Smooth muscle cell (in vitro differentiated cells): ENCODE measurements at regions not wholly inside any gene's neighbourhood (a gene's known extent, or its start where the extent isn't known, plus 50 kb on each side); places are given as distances from the start of the nearest gene placed in this dataset.

Experiments used
- DNase-seq: peaks from one replicate; lab custom pipeline; 2025; ENCODE audit not compliant: unreplicated experiment; lab: John Stamatoyannopoulos, UW
- H2AFZ ChIP-seq: fragments of 200-600 bp; sonication (generic); 2 replicates; pipeline ENCODE4 v1.6.0; 2016; ENCODE audit warnings: antibody characterized with exemption, low read depth, mild to moderate bottlenecking
- H3F3A ChIP-seq: fragments of 200-600 bp; sonication (generic); 2 replicates; pipeline ENCODE4 v1.6.0; 2017; ENCODE audit warnings: antibody characterized with exemption, low read depth
- H3K27ac ChIP-seq: fragments of 200-600 bp; sonication (generic); 2 replicates; pipeline ENCODE4 v1.5.1; 2016; ENCODE audit warnings: low read depth, mild to moderate bottlenecking
- H3K27me3 ChIP-seq: fragments of 200-600 bp; sonication (generic); 2 replicates; pipeline ENCODE4 v1.6.1; 2016; ENCODE audit warnings: low read depth, mild to moderate bottlenecking
- H3K36me3 ChIP-seq: fragments of 200-600 bp; sonication (generic); 2 replicates; pipeline ENCODE4 v1.5.1; 2016; ENCODE audit warnings: low read depth
- H3K4me1 ChIP-seq: fragments of 200-600 bp; sonication (generic); 2 replicates; pipeline ENCODE4 v1.5.1; 2016; ENCODE audit warnings: low read depth
- H3K4me2 ChIP-seq: fragments of 200-600 bp; sonication (generic); 2 replicates; pipeline ENCODE4 v1.6.0; 2016; ENCODE audit warnings: mild to moderate bottlenecking
- H3K4me3 ChIP-seq: fragments of 200-600 bp; sonication (generic); 2 replicates; pipeline ENCODE4 v1.5.1; 2016; ENCODE audit warnings: mild to moderate bottlenecking
- H3K79me2 ChIP-seq: fragments of 200-600 bp; sonication (generic); 2 replicates; pipeline ENCODE4 v1.6.0; 2016; ENCODE audit warnings: low read depth, mild to moderate bottlenecking
- H3K9ac ChIP-seq: fragments of 200-600 bp; sonication (generic); 2 replicates; pipeline ENCODE4 v1.6.0; 2016; ENCODE audit warnings: low read depth
- H3K9me3 ChIP-seq: fragments of 200-600 bp; sonication (generic); replicated peaks from 2 replicates; pipeline ENCODE4 v1.5.1; 2016; ENCODE audit warnings: low read depth
- H4K20me1 ChIP-seq: fragments of 200-600 bp; sonication (generic); 2 replicates; pipeline ENCODE4 v1.6.0; 2016; ENCODE audit warnings: low read depth
- WGBS: methylation state at CpG from one replicate; pipeline ENCODE4 v1.1.7; 2016; ENCODE audit warnings: low lambda C conversion rate; 5-methylcytosine and 5-hydroxymethylcytosine counted together
- TF ChIP-seq, protein P1 (sequence below): fragments of 200-600 bp; sonication (generic); IDR thresholded peaks from 2 replicates; pipeline ENCODE4 v1.5.1; 2017; ENCODE audit warnings: borderline replicate concordance, mild to moderate bottlenecking, antibody characterized with exemption; ENCODE audit not compliant: insufficient read depth, poor library complexity, severe bottlenecking

- 96% methylated on average over 1 of the region's 1 CpG for WGBS
- TF ChIP-seq, protein P1, sequence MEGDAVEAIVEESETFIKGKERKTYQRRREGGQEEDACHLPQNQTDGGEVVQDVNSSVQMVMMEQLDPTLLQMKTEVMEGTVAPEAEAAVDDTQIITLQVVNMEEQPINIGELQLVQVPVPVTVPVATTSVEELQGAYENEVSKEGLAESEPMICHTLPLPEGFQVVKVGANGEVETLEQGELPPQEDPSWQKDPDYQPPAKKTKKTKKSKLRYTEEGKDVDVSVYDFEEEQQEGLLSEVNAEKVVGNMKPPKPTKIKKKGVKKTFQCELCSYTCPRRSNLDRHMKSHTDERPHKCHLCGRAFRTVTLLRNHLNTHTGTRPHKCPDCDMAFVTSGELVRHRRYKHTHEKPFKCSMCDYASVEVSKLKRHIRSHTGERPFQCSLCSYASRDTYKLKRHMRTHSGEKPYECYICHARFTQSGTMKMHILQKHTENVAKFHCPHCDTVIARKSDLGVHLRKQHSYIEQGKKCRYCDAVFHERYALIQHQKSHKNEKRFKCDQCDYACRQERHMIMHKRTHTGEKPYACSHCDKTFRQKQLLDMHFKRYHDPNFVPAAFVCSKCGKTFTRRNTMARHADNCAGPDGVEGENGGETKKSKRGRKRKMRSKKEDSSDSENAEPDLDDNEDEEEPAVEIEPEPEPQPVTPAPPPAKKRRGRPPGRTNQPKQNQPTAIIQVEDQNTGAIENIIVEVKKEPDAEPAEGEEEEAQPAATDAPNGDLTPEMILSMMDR, result no peak
Observed at GRCh38 chr18:27249933-27250332, 64.8 kb upstream of the CHST9 start.

GRCh38 chr18:27244259-27244658 lies 59.2 kb upstream of the CHST9 start:
- Histone ChIP-seq H3K27me3 (no peaks in the 10 kb centered on the region), H3K79me2 (no peaks in the 10 kb centered on the region), H3K4me1 (no peaks in the 10 kb centered on the region), H3F3A (no peaks in the 10 kb centered on the region), H3K36me3 (no peaks in the 10 kb centered on the region), H3K4me2 (no peak overlapping the region), H2AFZ (no peak overlapping the region), H3K9me3 (no peaks in the 10 kb centered on the region), H4K20me1 (no peaks in the 10 kb centered on the region), H3K4me3 (no peak overlapping the region), H3K9ac (no peak overlapping the region), H3K27ac (no peak overlapping the region)
- 84% methylated on average over 4 of the region's 4 CpGs for WGBS
- DNase-seq, result no peak
- TF ChIP-seq, protein P1, result no peak

More at GRCh38 chr18:27249933-27250332, 64.8 kb upstream of the CHST9 start:
- no peak for DNase-seq
- Histone ChIP-seq H3K4me1 (no peaks in the 10 kb centered on the region), H3K27me3 (no peaks in the 10 kb centered on the region), H2AFZ (no peak overlapping the region), H3K36me3 (no peaks in the 10 kb centered on the region), H3K9me3 (no peaks in the 10 kb centered on the region), H3K4me3 (no peak overlapping the region), H4K20me1 (no peaks in the 10 kb centered on the region), H3F3A (no peaks in the 10 kb centered on the region), H3K9ac (no peak overlapping the region), H3K79me2 (no peaks in the 10 kb centered on the region), H3K27ac (no peak overlapping the region), H3K4me2 (no peak overlapping the region)

DNA sequence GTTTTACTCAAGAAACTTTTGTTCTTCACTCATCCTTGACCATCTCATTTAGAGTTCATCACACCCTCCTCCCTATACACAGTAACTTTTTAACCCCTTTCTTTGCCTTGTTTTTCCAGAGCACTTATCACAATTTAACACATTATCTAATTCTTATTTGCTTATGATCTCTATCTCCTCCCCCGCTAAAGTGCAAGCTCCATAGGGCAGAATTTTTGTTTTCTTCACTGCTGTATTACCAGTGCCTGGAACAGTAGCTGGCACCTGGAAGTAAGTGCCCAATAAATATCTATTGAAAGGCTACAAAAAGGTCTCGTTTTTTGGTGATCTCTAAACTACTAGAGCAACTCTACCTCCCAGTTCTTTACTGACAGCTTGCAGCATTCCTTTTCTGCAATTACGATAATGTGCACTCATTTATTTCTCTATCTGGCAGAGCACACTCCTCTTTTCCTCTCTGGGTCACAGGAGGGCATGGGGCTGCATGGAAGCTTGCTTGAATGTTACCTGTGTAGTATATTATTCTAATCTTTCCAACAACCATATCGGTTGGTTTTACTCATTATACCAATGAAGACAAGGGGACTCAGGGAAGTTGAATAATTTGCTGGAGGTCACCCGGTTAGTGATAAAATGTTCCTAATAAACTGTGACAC lies 57.4 kb upstream of the CHST9 start:
- Histone ChIP-seq H3F3A (no peaks in the 10 kb centered on the region), H3K36me3 (no peaks in the 10 kb centered on the region), H3K27me3 (no peaks in the 10 kb centered on the region), H3K79me2 (no peaks in the 10 kb centered on the region), H3K4me2 (no peak overlapping the region), H3K4me1 (no peaks in the 10 kb centered on the region), H4K20me1 (no peaks in the 10 kb centered on the region), H3K9ac (no peak overlapping the region), H3K9me3 (no peaks in the 10 kb centered on the region), H3K4me3 (no peak overlapping the region), H3K27ac (no peak overlapping the region), H2AFZ (no peak overlapping the region)
- TF ChIP-seq, protein P1, result no peak
- WGBS, result 84% methylated on average over 5 of the region's 5 CpGs
- no peak for DNase-seq

DNA sequence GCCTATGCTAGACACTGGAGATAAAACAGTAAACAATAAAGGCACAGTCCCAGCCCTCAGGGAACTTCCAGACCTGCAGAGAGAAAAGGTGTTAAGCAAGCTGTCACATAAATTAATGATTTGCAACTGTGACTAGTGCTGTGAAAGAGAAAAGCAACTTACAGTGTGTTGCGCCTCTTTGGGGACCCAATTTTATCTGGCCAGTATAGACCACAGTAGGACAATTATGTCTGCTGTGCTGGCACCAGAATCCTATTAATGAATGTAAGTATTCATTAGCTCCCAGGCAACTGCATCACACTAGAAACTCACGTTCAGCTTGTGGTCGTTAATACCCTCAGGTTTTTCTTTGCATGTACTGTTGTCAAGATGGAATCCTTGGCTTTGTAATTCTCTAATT lies 55.3 kb upstream of the CHST9 start:
- 70% methylated on average over 3 of the region's 3 CpGs for WGBS
- TF ChIP-seq, protein P1, result no peak

More for the DNA sequence above, 55.3 kb upstream of the CHST9 start:
- Histone ChIP-seq H3K79me2 (no peaks in the 10 kb centered on the region), H3K36me3 (no peaks in the 10 kb centered on the region), H4K20me1 (no peaks in the 10 kb centered on the region), H3K9me3 (no peaks in the 10 kb centered on the region), H3K4me1 (no peaks in the 10 kb centered on the region), H3K4me3 (no peak overlapping the region), H3K9ac (no peak overlapping the region), H3K27ac (no peak overlapping the region), H3K4me2 (no peak overlapping the region), H3F3A (no peaks in the 10 kb centered on the region), H3K27me3 (no peaks in the 10 kb centered on the region), H2AFZ (no peak overlapping the region)
- no peak for DNase-seq
